Right atrium auricular region (tissue), 2 donors: ENCODE measurements at regions not wholly inside any gene's neighbourhood (a gene's known extent, or its start where the extent isn't known, plus 50 kb on each side); places are given as distances from the start of the nearest gene placed in this dataset.

Source experiments
- DNase-seq: peaks from one replicate; pipeline ENCODE4 v3.0.0-alpha.2; 2019; ENCODE audit warnings: low spot score
- H3K27ac ChIP-seq, 2 donors: fragments of 200-600 bp; sonication (generic); 1 replicate in 1 of 2; 2 replicates in 1 of 2; pipeline ENCODE4 v1.5.1; 2016 to 2019
- H3K27me3 ChIP-seq, 2 donors: fragments of 200-600 bp; sonication (generic); one replicate each; pipeline versions ENCODE4 v1.5.1 to v1.6.0; 2017 to 2019
- H3K36me3 ChIP-seq: fragments of 200-600 bp; sonication (generic); one replicate; pipeline ENCODE4 v1.5.1; 2016
- H3K4me1 ChIP-seq, 2 donors: fragments of 200-600 bp; sonication (generic); one replicate each; pipeline versions ENCODE4 v1.5.1 to v1.6.0; 2017 to 2019
- H3K4me3 ChIP-seq, 2 donors: fragments of 200-600 bp; sonication (generic); 1 replicate in 1 of 2; 2 replicates in 1 of 2; pipeline ENCODE4 v1.5.1; 2017 to 2019; ENCODE audit warnings: mild to moderate bottlenecking in 1 of 2, moderate library complexity in 1 of 2
- H3K9me3 ChIP-seq, 2 donors: fragments of 200-600 bp; sonication (generic); one replicate each; pipeline ENCODE4 v1.5.1; 2019
- TF ChIP-seq, protein P1 (sequence below), 2 donors: fragments of 200-600 bp; sonication (generic); IDR thresholded peaks; one replicate each; pipeline ENCODE4 v1.5.1; 2019; ENCODE audit warnings: antibody characterized with exemption in 2 of 2

DNA sequence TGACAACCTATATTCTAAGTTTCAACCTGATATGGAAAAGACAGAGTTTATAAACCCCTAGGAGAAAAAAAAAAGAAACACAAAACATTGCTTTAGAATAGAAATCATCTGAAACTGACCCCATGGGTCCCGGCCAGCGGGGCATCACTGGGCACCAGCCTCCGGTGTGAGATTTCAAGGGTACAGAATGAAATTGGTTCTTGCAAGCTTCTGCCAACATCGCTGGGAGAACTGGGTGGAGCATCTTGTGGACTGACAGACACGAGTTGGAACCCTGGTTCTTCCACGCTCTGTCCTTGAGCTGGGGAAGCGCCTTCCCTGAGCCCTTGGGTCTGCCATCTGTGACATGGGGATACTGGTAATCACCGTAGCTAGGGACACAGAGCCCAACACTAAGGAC lies 173.6 kb downstream of the PHETA1 start:
- H3K27ac ChIP-seq: no peak overlapping the region
- TF ChIP-seq, protein P1, sequence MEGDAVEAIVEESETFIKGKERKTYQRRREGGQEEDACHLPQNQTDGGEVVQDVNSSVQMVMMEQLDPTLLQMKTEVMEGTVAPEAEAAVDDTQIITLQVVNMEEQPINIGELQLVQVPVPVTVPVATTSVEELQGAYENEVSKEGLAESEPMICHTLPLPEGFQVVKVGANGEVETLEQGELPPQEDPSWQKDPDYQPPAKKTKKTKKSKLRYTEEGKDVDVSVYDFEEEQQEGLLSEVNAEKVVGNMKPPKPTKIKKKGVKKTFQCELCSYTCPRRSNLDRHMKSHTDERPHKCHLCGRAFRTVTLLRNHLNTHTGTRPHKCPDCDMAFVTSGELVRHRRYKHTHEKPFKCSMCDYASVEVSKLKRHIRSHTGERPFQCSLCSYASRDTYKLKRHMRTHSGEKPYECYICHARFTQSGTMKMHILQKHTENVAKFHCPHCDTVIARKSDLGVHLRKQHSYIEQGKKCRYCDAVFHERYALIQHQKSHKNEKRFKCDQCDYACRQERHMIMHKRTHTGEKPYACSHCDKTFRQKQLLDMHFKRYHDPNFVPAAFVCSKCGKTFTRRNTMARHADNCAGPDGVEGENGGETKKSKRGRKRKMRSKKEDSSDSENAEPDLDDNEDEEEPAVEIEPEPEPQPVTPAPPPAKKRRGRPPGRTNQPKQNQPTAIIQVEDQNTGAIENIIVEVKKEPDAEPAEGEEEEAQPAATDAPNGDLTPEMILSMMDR (IDR thresholded peaks at IDR 0.05): no peak
- H3K27me3 ChIP-seq: no peaks in the 10 kb centered on the region
- H3K36me3 ChIP-seq: no peaks in the 10 kb centered on the region
- H3K4me3 ChIP-seq: no peak overlapping the region
- no peaks in the 10 kb centered on the region for H3K4me1 ChIP-seq
- no peaks in the 10 kb centered on the region for H3K9me3 ChIP-seq
- DNase-seq: no peak

DNA sequence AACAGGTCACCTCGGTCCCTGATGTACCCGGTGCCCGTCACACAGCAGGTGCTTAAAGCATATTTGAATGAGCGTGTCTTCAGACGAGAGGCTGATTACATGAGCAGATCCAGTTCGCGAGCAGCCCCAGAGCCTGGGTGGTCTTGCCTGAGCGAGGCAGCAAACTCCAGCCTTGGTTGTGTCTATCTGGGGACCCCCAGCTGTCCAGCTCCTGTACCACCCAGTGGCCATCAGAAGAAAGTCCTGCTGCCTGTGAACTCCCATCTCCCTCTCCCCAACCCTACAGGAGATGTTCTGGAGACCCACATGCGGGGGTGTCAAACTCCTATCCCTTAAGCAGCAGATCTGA lies 174.2 kb downstream of the PHETA1 start:
- TF ChIP-seq, protein P1 (IDR thresholded peaks at IDR 0.05): no peak
- H3K9me3 ChIP-seq: peaks cover 0 to 3% of the 10 kb centered on the region in 2 donors
- no peaks in the 10 kb centered on the region for H3K36me3 ChIP-seq
- no peak overlapping the region for H3K27ac ChIP-seq
- no peaks in the 10 kb centered on the region for H3K4me1 ChIP-seq
- no peak for DNase-seq
- H3K27me3 ChIP-seq: no peaks in the 10 kb centered on the region
- H3K4me3 ChIP-seq: no peak overlapping the region

DNA sequence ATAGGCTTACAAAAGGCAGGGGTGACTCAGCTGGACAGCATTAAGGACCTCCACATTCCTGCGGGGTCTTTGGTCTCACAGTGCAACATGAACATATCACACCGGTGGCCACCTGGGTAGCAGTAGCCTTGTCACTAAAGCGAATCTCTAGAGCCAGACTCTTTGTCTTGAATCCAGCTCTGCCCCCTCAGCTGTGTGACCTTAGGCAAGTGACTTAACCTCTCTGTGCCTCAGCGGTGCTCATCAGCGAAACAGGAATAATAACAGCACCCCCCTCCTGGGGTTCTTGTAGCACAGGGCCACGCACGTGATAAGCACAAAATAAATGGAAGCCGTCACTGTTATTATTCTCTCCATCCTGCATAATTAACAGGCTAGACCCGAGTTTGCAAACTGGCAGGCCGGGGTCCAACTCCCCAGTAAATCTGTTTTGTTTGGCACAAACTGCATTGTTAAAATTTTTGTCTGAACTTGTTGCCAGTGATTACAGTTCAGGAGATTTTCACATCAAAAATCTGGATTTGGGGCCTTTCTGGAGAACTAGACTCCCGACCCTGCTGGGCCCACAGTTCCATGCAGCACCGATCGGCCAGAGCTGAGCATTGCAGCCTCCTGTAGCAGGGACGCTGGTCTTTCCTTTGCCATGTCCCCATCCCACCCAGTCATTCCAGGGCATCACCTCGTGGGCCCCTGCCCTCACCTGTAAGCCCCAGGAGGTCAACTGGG lies 174.8 kb downstream of the PHETA1 start:
- peaks cover 0 to 4% of the 10 kb centered on the region in 2 donors for H3K9me3 ChIP-seq
- no peak for DNase-seq
- H3K27ac ChIP-seq: no peak overlapping the region
- H3K4me3 ChIP-seq: no peak overlapping the region
- TF ChIP-seq, protein P1 (IDR thresholded peaks at IDR 0.05): no peak
- H3K36me3 ChIP-seq: no peaks in the 10 kb centered on the region
- no peaks in the 10 kb centered on the region for H3K27me3 ChIP-seq
- H3K4me1 ChIP-seq: no peaks in the 10 kb centered on the region

DNA sequence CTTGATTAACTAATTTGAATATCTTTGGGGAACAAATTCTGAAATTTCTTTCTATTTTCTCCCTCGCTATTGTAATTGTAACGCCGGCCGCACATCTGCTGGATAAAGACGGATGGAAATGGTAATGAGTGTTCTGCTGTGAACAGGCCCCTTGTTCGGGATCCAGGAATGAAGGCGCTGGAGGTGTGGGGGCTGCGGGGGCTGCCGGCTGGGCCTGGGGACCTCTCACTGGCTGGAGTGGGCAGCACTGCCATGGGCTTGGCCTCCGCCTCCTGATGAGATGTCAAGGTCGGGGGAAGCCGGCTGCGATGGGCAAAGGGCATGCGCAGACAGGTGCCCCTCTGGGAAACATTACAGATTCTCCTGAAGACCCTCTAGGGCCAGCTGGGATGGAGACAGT lies 175.4 kb downstream of the PHETA1 start:
- TF ChIP-seq, protein P1 (IDR thresholded peaks at IDR 0.05): no peak
- H3K27ac ChIP-seq: no peak overlapping the region
- H3K27me3 ChIP-seq: no peaks in the 10 kb centered on the region
- H3K4me1 ChIP-seq: no peaks in the 10 kb centered on the region
- no peak overlapping the region for H3K4me3 ChIP-seq
- no peaks in the 10 kb centered on the region for H3K36me3 ChIP-seq
- DNase-seq: no peak
- H3K9me3 ChIP-seq: peaks cover 0 to 4% of the 10 kb centered on the region in 2 donors

DNA sequence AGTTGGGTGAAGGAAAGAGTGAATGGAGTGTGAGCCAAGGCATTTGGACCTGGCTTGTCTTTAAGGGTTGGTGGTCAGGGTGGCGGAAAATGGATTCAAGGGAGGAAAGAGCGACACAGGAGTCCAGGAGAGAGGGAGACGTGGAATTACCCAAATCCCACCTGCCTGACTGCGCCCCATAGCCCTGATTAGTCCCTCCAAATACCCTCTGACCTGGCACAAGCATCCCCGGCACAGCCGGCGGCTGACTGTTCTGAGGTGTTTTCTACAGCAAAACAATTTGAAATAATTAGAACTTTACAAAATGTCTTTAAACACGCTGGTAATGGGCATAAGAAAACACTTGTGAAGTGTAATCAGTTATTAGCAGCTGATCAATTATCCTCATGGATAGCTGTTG lies 175.8 kb downstream of the PHETA1 start:
- H3K9me3 ChIP-seq: peaks cover 0 to 4% of the 10 kb centered on the region in 2 donors
- no peaks in the 10 kb centered on the region for H3K36me3 ChIP-seq
- TF ChIP-seq, protein P1 (IDR thresholded peaks at IDR 0.05): no peak
- no peaks in the 10 kb centered on the region for H3K4me1 ChIP-seq
- H3K27ac ChIP-seq: no peak overlapping the region
- no peak for DNase-seq
- no peak overlapping the region for H3K4me3 ChIP-seq
- H3K27me3 ChIP-seq: no peaks in the 10 kb centered on the region

DNA sequence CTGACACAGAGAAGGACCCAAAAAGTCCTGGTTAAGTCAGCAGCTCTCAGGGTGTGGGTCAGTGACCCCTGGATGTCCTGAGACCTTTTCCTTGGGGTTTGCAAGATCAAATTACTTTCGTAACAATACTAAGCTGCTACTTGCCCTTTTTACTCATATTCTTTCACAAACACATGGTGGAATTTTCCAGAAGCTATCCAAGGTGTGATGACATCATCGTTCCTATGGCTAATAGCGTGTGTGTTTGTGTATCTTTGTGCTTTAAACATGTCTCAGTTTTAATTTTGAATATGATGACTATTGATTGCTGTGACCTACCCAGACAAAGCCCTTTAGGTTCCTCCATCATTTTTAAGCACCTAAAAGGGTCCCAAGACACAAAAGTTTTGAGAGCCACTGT lies 176.2 kb downstream of the PHETA1 start:
- Histone ChIP-seq H3K4me3 (no peak overlapping the region), H3K27me3 (no peaks in the 10 kb centered on the region)
- TF ChIP-seq, protein P1 (IDR thresholded peaks at IDR 0.05): no peak

More for the DNA sequence above, 176.2 kb downstream of the PHETA1 start:
- Histone ChIP-seq H3K27ac (no peak overlapping the region), H3K9me3 (peaks cover 0 to 4% of the 10 kb centered on the region in 2 donors), H3K36me3 (no peaks in the 10 kb centered on the region), H3K4me1 (no peaks in the 10 kb centered on the region)
- no peak for DNase-seq
